Mucosa of stomach (tissue), 1 donor: ENCODE measurements at regions not wholly inside any gene's neighbourhood (a gene's known extent, or its start where the extent isn't known, plus 50 kb on each side); places are given as distances from the start of the nearest gene placed in this dataset.

Experiments used
- H3K27me3 ChIP-seq: one replicate; pipeline ENCODE4 v1.7.0; 2013; ENCODE audit warnings: mild to moderate bottlenecking, low read length; ENCODE audit not compliant: control insufficient read depth, insufficient read depth
- H3K36me3 ChIP-seq: one replicate; pipeline ENCODE4 v1.7.0; 2013; ENCODE audit warnings: low read length; ENCODE audit not compliant: control insufficient read depth, insufficient read depth
- H3K4me1 ChIP-seq: one replicate; pipeline ENCODE4 v1.7.0; 2013; ENCODE audit warnings: mild to moderate bottlenecking, low read length; ENCODE audit not compliant: control insufficient read depth, insufficient read depth
- H3K4me3 ChIP-seq: one replicate; pipeline ENCODE4 v1.7.0; 2013; ENCODE audit warnings: low read length
- H3K9ac ChIP-seq: one replicate; pipeline ENCODE4 v1.7.0; 2013; ENCODE audit warnings: mild to moderate bottlenecking, low read length, moderate library complexity
- H3K9me3 ChIP-seq: one replicate; pipeline ENCODE4 v1.7.0; 2013; ENCODE audit warnings: mild to moderate bottlenecking, low read length, moderate library complexity; ENCODE audit not compliant: control insufficient read depth
- donor health status: Pancreatic carcinoma.

GRCh38 chr14:53613404-53614253 lies 343.0 kb downstream of the BMP4 start:
- Histone ChIP-seq H3K9me3 (no peaks in the 10 kb centered on the region), H3K36me3 (no peaks in the 10 kb centered on the region), H3K27me3 (no peaks in the 10 kb centered on the region), H3K4me1 (peaks cover 14% of the 10 kb centered on the region), H3K4me3 (peak overlapping the region; percentile 45), H3K9ac (peak overlapping the region; percentile 58)

GRCh38 chr14:53610947-53611346 lies 345.7 kb downstream of the BMP4 start:
- no peaks in the 10 kb centered on the region for H3K27me3 ChIP-seq
- H3K4me1 ChIP-seq = peaks cover 14% of the 10 kb centered on the region
- H3K36me3 ChIP-seq = no peaks in the 10 kb centered on the region
- H3K4me3 ChIP-seq = no peak overlapping the region
- no peaks in the 10 kb centered on the region for H3K9me3 ChIP-seq
- H3K9ac ChIP-seq = no peak overlapping the region

DNA sequence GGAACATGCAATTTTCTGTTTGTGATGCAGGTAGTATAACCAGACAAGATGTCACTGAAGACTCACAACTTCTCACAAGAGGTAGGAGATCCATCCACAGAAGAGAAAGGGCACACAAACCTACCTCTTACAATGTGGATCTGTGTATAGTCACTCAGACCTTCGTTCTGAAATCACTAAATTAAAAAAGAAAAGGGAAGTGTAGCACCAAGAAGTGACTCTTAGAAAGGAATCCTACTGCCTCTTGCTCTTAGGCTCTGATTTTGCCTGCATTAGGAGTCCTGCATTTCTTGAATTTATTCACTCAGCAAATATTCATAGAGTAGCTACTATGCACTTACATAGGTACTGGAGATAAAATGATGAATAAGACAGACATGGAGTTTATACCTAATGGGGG lies 347.6 kb downstream of the BMP4 start:
- Histone ChIP-seq H3K4me1 (peaks cover 14% of the 10 kb centered on the region), H3K27me3 (no peaks in the 10 kb centered on the region), H3K36me3 (no peaks in the 10 kb centered on the region), H3K4me3 (no peak overlapping the region), H3K9ac (no peak overlapping the region), H3K9me3 (no peaks in the 10 kb centered on the region)

DNA sequence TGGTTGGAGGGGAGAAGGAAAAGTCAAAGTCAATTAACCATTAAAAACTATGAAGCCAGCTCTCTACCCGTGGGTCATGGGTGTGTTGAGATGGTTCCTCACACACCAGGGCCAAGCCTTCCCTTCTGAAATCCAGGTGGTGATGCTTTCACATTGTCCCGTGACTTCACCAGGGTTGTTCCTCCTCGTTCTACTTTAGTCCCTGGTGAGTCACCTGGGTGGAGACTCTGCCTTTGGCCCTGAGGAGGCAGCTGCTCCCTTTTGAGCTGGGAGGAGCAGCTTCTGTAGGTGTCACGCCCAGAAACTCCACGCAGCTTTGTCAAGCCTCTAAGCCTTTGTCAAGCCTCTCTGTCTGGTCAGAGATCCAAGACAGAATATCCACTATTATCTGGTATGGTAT lies 348.3 kb downstream of the BMP4 start:
- Histone ChIP-seq H3K9me3 (no peaks in the 10 kb centered on the region), H3K4me3 (no peak overlapping the region), H3K36me3 (no peaks in the 10 kb centered on the region), H3K4me1 (peaks cover 10% of the 10 kb centered on the region), H3K27me3 (no peaks in the 10 kb centered on the region), H3K9ac (no peak overlapping the region)

- peaks cover 10% of the 10 kb centered on the region for H3K4me1 ChIP-seq
- H3K27me3 ChIP-seq = no peaks in the 10 kb centered on the region
- no peak overlapping the region for H3K9ac ChIP-seq
- no peaks in the 10 kb centered on the region for H3K36me3 ChIP-seq
- H3K9me3 ChIP-seq = no peaks in the 10 kb centered on the region
- no peak overlapping the region for H3K4me3 ChIP-seq
These were observed 350.4 kb downstream of the BMP4 start for GRCh38 chr14:53606203-53606602.

DNA sequence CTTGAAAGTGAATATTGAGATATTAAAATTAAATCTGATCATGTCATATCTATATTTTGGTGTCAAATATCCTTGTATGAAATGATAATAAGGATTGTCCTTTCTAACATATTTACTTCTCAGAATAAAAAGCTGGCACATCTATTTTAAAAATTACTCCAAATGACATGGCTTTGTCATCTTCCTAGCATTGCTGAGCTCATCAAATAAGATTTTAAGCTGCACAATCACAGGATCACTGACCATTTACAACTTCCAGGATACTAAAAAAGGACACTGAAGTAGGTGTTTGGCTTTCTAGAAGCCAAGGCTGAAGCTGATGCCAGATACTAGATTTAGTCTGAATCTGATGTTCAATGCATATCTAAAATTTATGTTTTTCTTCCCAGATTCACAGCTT lies 351.1 kb downstream of the BMP4 start:
- no peak overlapping the region for H3K9ac ChIP-seq
- H3K4me1 ChIP-seq = peaks cover 10% of the 10 kb centered on the region
- H3K9me3 ChIP-seq = no peaks in the 10 kb centered on the region

DNA sequence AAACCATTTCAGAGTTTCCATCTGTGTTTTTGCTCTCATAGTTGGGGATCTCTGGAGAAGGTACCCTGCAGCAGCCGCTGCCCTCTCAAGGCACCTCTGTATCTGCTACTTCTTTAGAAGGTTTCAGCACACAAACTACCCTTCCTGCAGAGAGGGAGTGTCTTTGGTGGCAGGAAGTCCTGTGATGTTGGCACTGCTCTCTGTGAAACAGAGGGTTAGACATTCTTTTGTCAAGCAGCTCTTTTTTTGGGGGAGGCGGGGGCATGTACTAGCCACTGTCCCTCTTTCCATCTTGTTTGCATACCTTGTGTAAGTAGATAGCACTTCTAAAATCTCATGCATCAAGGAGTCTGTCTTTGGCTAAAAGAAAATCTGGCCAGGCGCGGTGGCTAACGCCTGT lies 352.6 kb downstream of the BMP4 start:
- H3K36me3 ChIP-seq = no peaks in the 10 kb centered on the region
- H3K4me1 ChIP-seq = peaks cover 9% of the 10 kb centered on the region
- H3K9ac ChIP-seq = no peak overlapping the region
- no peaks in the 10 kb centered on the region for H3K27me3 ChIP-seq
- H3K9me3 ChIP-seq = no peaks in the 10 kb centered on the region
- H3K4me3 ChIP-seq = no peak overlapping the region

More for the DNA sequence above, 351.1 kb downstream of the BMP4 start:
- H3K4me3 ChIP-seq = no peak overlapping the region
- H3K27me3 ChIP-seq = no peaks in the 10 kb centered on the region
- no peaks in the 10 kb centered on the region for H3K36me3 ChIP-seq

GRCh38 chr14:53601409-53601808 lies 355.2 kb downstream of the BMP4 start:
- Histone ChIP-seq H3K4me1 (no peaks in the 10 kb centered on the region), H3K4me3 (no peak overlapping the region), H3K9ac (no peak overlapping the region), H3K27me3 (no peaks in the 10 kb centered on the region), H3K9me3 (no peaks in the 10 kb centered on the region), H3K36me3 (no peaks in the 10 kb centered on the region)

DNA sequence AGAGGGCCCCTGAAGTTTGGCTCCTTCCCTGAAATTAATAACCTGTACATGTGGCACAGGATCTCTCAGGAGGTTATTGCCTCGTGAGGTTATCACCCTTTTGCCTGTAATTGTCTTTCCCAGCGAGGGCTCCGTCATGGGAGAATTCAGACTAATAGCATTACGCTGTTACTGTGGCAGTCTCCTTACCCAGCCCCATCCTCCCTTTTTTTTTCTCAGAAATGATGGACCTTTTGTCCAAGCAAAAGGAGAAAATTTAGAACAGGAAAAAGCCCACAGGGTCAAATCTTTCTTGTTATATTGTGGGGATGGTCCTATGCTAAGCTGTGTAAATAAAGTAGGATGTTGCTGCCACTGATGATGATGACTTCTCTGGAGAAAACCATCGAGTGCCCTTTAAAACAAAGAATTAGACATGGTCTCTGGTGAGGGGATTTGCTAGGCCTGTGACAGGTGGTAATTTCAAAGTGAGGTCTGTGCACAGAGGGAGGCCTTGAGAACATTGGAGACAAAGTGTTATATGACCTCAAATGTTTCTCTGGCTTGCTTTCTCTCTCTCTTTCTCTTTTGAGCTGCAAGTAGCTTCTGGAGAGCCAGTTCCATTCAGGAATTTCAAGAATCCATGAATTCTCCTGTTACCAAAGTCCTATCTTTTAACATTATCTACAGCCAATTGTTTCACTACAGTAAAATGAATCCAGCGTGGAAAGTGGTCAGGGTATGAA lies 357.2 kb downstream of the BMP4 start:
- H3K27me3 ChIP-seq = no peaks in the 10 kb centered on the region
- H3K36me3 ChIP-seq = no peaks in the 10 kb centered on the region
- H3K4me3 ChIP-seq = no peak overlapping the region
- H3K4me1 ChIP-seq = no peaks in the 10 kb centered on the region
- no peaks in the 10 kb centered on the region for H3K9me3 ChIP-seq
- no peak overlapping the region for H3K9ac ChIP-seq

DNA sequence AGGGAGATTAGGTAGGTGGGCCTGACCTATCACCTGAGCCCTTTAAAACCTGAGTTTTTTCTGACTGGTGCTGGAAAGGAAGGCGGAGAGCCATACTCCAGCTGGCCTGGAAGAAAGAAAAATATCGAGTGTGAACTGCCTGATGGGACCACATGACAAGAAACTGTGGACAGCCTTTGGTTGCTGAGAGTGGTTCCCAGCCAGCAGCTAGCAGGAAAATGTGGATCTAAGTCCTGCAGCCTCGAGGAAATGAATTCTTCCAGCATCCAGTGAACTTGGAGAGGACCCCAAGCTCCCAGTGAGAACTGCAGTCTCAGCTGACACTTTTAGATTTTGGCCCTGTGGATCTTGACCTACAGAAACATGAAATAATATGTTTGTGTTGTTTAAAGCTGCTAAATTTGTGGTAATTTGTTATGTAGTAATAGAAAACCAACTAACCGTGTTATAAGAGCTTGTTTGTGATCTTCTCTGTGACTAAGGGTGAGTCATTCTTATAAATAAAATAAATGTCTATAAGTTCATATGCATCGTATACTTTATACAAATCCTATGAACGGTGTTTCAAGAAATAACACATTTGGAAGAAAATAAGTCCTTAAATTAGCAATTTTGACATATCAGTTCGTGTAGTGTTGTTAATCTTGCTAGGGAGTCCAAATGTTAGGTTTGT lies 359.6 kb downstream of the BMP4 start:
- no peaks in the 10 kb centered on the region for H3K27me3 ChIP-seq
- H3K4me1 ChIP-seq = no peaks in the 10 kb centered on the region
- no peaks in the 10 kb centered on the region for H3K36me3 ChIP-seq
- H3K9me3 ChIP-seq = no peaks in the 10 kb centered on the region
- no peak overlapping the region for H3K9ac ChIP-seq
- H3K4me3 ChIP-seq = no peak overlapping the region

DNA sequence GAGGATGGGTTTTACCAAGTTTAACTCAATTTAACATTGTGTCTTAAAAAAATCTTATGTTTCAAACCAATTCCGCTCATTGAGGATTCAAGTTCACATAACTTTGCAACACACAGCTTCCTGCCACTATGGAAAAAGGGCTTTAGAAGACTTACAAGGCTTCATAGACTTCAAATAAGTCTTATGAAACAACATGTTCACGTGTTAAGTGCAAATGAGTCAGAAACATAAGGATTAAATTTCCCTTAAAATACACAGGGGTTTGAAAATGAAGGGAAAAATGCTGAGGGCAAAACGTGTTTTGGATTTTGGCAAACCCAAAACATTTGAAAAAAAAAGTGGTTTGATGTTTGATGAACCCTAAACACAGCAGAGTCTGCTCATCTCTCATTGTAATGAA lies 364.8 kb downstream of the BMP4 start:
- Histone ChIP-seq H3K36me3 (no peaks in the 10 kb centered on the region), H3K27me3 (no peaks in the 10 kb centered on the region), H3K4me3 (no peak overlapping the region), H3K9me3 (no peaks in the 10 kb centered on the region), H3K9ac (no peak overlapping the region), H3K4me1 (no peaks in the 10 kb centered on the region)

GRCh38 chr14:53581504-53581903 lies 375.1 kb downstream of the BMP4 start:
- H3K36me3 ChIP-seq = no peaks in the 10 kb centered on the region
- no peak overlapping the region for H3K9ac ChIP-seq
- H3K4me3 ChIP-seq = no peak overlapping the region
- H3K4me1 ChIP-seq = no peaks in the 10 kb centered on the region
- no peaks in the 10 kb centered on the region for H3K9me3 ChIP-seq
- no peaks in the 10 kb centered on the region for H3K27me3 ChIP-seq
